ENCODE measurements at regions not wholly inside any gene's neighbourhood (a gene's known extent, or its start where the extent isn't known, plus 50 kb on each side); places are given as distances from the start of the nearest gene placed in this dataset.
"Not testable (repeated sequence)": the region's sequence is repeated elsewhere in the genome, so short reads cannot be mapped to it uniquely, and the experiment has no call there.

- no peak for DNase-seq (ENCODE audit: low spot score)
These were observed 160.3 kb upstream of the NEBL start for GRCh38 chr10:21057436-21057835.

- no peak for DNase-seq (ENCODE audit: low spot score)
These were observed 159.3 kb upstream of the NEBL start for GRCh38 chr10:21056461-21056860.

GRCh38 chr10:21055339-21056135 lies 158.4 kb upstream of the NEBL start:
- DNase-seq (ENCODE audit: low spot score): no peak

- no peak for DNase-seq (ENCODE audit: low spot score)
These were observed 157.0 kb upstream of the NEBL start for GRCh38 chr10:21053953-21054690.

GRCh38 chr10:21052709-21053104 lies 155.6 kb upstream of the NEBL start:
- DNase-seq (ENCODE audit: low spot score): no peak

GRCh38 chr10:21052072-21052708 lies 155.1 kb upstream of the NEBL start:
- no peak for DNase-seq (ENCODE audit: low spot score)

- DNase-seq (ENCODE audit: low spot score): no peak
These were observed 152.4 kb upstream of the NEBL start for GRCh38 chr10:21049482-21049881.

GRCh38 chr10:21048068-21048467 lies 151.0 kb upstream of the NEBL start:
- no peak for DNase-seq (ENCODE audit: low spot score)

GRCh38 chr10:21047511-21047910 lies 150.4 kb upstream of the NEBL start:
- no peak for DNase-seq (ENCODE audit: low spot score)

- no peak for DNase-seq (ENCODE audit: low spot score)
These were observed 150.0 kb upstream of the NEBL start for GRCh38 chr10:21047096-21047495.

GRCh38 chr10:21043044-21043443 lies 145.9 kb upstream of the NEBL start:
- DNase-seq (ENCODE audit: low spot score): no peak

GRCh38 chr10:21042536-21042935 lies 145.4 kb upstream of the NEBL start:
- no peak for DNase-seq (ENCODE audit: low spot score)

- no peak for DNase-seq (ENCODE audit: low spot score)
These were observed 144.8 kb upstream of the NEBL start for GRCh38 chr10:21041763-21042458.

GRCh38 chr10:21039721-21040120 lies 142.6 kb upstream of the NEBL start:
- DNase-seq (ENCODE audit: low spot score): no peak

GRCh38 chr10:21036757-21037156 lies 139.6 kb upstream of the NEBL start:
- no peak for DNase-seq (ENCODE audit: low spot score)

- not testable (repeated sequence) for DNase-seq (ENCODE audit: low spot score)
These were observed 137.7 kb upstream of the NEBL start for GRCh38 chr10:21034770-21035169.

GRCh38 chr10:21034241-21034640 lies 137.1 kb upstream of the NEBL start:
- DNase-seq (ENCODE audit: low spot score): no peak

- no peak for DNase-seq (ENCODE audit: low spot score)
These were observed 135.6 kb upstream of the NEBL start for GRCh38 chr10:21032587-21033319.

- DNase-seq (ENCODE audit: low spot score): no peak
These were observed 134.2 kb upstream of the NEBL start for GRCh38 chr10:21031232-21031795.

GRCh38 chr10:21030091-21030490 lies 133.0 kb upstream of the NEBL start:
- no peak for DNase-seq (ENCODE audit: low spot score)

- DNase-seq (ENCODE audit: low spot score): no peak
These were observed 125.7 kb upstream of the NEBL start for GRCh38 chr10:21022821-21023220.

Data from AG08396 (cell line).